ENCODE measurements at regions not wholly inside any gene's neighbourhood (a gene's known extent, or its start where the extent isn't known, plus 50 kb on each side); places are given as distances from the start of the nearest gene placed in this dataset.

GRCh38 chr2:62340994-62341484 lies 145.1 kb downstream of the B3GNT2 start:
- Histone ChIP-seq H3K4me3 (ENCODE audit: low read length in 3 of 3) (no peak overlapping the region), H3K36me3 (ENCODE audit: control insufficient read depth in 3 of 3, insufficient read depth in 3 of 3, low read length in 3 of 3) (no peaks in the 10 kb centered on the region), H3K9me3 (ENCODE audit: control insufficient read depth in 3 of 3, low read length in 3 of 3) (no peaks in the 10 kb centered on the region), H3K4me1 (ENCODE audit: control insufficient read depth in 3 of 3, insufficient read depth in 3 of 3, low read length in 3 of 3) (no peaks in the 10 kb centered on the region), H3K9ac (ENCODE audit: low read depth in 1 of 3, low read length in 3 of 3) (no peak overlapping the region), H3K27me3 (ENCODE audit: control insufficient read depth in 3 of 3, insufficient read depth in 3 of 3, low read length in 3 of 3) (no peaks in the 10 kb centered on the region), H3K27ac (ENCODE audit: low read depth, low read length) (no peak overlapping the region)

- H3K4me3 ChIP-seq (ENCODE audit: low read length in 3 of 3), result no peak overlapping the region
- H3K36me3 ChIP-seq (ENCODE audit: control insufficient read depth in 3 of 3, insufficient read depth in 3 of 3, low read length in 3 of 3), result no peaks in the 10 kb centered on the region
- no peak overlapping the region for H3K9ac ChIP-seq (ENCODE audit: low read depth in 1 of 3, low read length in 3 of 3)
- H3K9me3 ChIP-seq (ENCODE audit: control insufficient read depth in 3 of 3, low read length in 3 of 3), result no peaks in the 10 kb centered on the region
- H3K4me1 ChIP-seq (ENCODE audit: control insufficient read depth in 3 of 3, insufficient read depth in 3 of 3, low read length in 3 of 3), result no peaks in the 10 kb centered on the region
- H3K27ac ChIP-seq (ENCODE audit: low read depth, low read length), result no peak overlapping the region
- no peaks in the 10 kb centered on the region for H3K27me3 ChIP-seq (ENCODE audit: control insufficient read depth in 3 of 3, insufficient read depth in 3 of 3, low read length in 3 of 3)
These were observed 143.9 kb downstream of the B3GNT2 start for GRCh38 chr2:62339837-62340236.

- H3K9me3 ChIP-seq (ENCODE audit: control insufficient read depth in 3 of 3, low read length in 3 of 3), result no peaks in the 10 kb centered on the region
- no peaks in the 10 kb centered on the region for H3K27me3 ChIP-seq (ENCODE audit: control insufficient read depth in 3 of 3, insufficient read depth in 3 of 3, low read length in 3 of 3)
- H3K27ac ChIP-seq (ENCODE audit: low read depth, low read length), result no peak overlapping the region
- H3K9ac ChIP-seq (ENCODE audit: low read depth in 1 of 3, low read length in 3 of 3), result no peak overlapping the region
- no peaks in the 10 kb centered on the region for H3K36me3 ChIP-seq (ENCODE audit: control insufficient read depth in 3 of 3, insufficient read depth in 3 of 3, low read length in 3 of 3)
- H3K4me3 ChIP-seq (ENCODE audit: low read length in 3 of 3), result no peak overlapping the region
- H3K4me1 ChIP-seq (ENCODE audit: control insufficient read depth in 3 of 3, insufficient read depth in 3 of 3, low read length in 3 of 3), result no peaks in the 10 kb centered on the region
These were observed 143.5 kb downstream of the B3GNT2 start for GRCh38 chr2:62339413-62339812.

- no peak overlapping the region for H3K9ac ChIP-seq (ENCODE audit: low read depth in 1 of 3, low read length in 3 of 3)
- H3K36me3 ChIP-seq (ENCODE audit: control insufficient read depth in 3 of 3, insufficient read depth in 3 of 3, low read length in 3 of 3), result no peaks in the 10 kb centered on the region
- H3K27me3 ChIP-seq (ENCODE audit: control insufficient read depth in 3 of 3, insufficient read depth in 3 of 3, low read length in 3 of 3), result no peaks in the 10 kb centered on the region
- no peak overlapping the region for H3K4me3 ChIP-seq (ENCODE audit: low read length in 3 of 3)
- H3K27ac ChIP-seq (ENCODE audit: low read depth, low read length), result no peak overlapping the region
- H3K4me1 ChIP-seq (ENCODE audit: control insufficient read depth in 3 of 3, insufficient read depth in 3 of 3, low read length in 3 of 3), result no peaks in the 10 kb centered on the region
- no peaks in the 10 kb centered on the region for H3K9me3 ChIP-seq (ENCODE audit: control insufficient read depth in 3 of 3, low read length in 3 of 3)
These were observed 142.2 kb downstream of the B3GNT2 start for GRCh38 chr2:62338111-62338510.

- Histone ChIP-seq H3K4me3 (ENCODE audit: low read length in 3 of 3) (no peak overlapping the region), H3K36me3 (ENCODE audit: control insufficient read depth in 3 of 3, insufficient read depth in 3 of 3, low read length in 3 of 3) (no peaks in the 10 kb centered on the region), H3K4me1 (ENCODE audit: control insufficient read depth in 3 of 3, insufficient read depth in 3 of 3, low read length in 3 of 3) (no peaks in the 10 kb centered on the region), H3K27me3 (ENCODE audit: control insufficient read depth in 3 of 3, insufficient read depth in 3 of 3, low read length in 3 of 3) (no peaks in the 10 kb centered on the region), H3K9ac (ENCODE audit: low read depth in 1 of 3, low read length in 3 of 3) (no peak overlapping the region), H3K27ac (ENCODE audit: low read depth, low read length) (no peak overlapping the region), H3K9me3 (ENCODE audit: control insufficient read depth in 3 of 3, low read length in 3 of 3) (no peaks in the 10 kb centered on the region)
These were observed 141.5 kb downstream of the B3GNT2 start for GRCh38 chr2:62337403-62337802.

GRCh38 chr2:62335612-62336011 lies 139.7 kb downstream of the B3GNT2 start:
- H3K9ac ChIP-seq (ENCODE audit: low read depth in 1 of 3, low read length in 3 of 3), result no peak overlapping the region
- no peaks in the 10 kb centered on the region for H3K4me1 ChIP-seq (ENCODE audit: control insufficient read depth in 3 of 3, insufficient read depth in 3 of 3, low read length in 3 of 3)
- H3K36me3 ChIP-seq (ENCODE audit: control insufficient read depth in 3 of 3, insufficient read depth in 3 of 3, low read length in 3 of 3), result no peaks in the 10 kb centered on the region
- no peak overlapping the region for H3K4me3 ChIP-seq (ENCODE audit: low read length in 3 of 3)
- no peaks in the 10 kb centered on the region for H3K9me3 ChIP-seq (ENCODE audit: control insufficient read depth in 3 of 3, low read length in 3 of 3)
- H3K27me3 ChIP-seq (ENCODE audit: control insufficient read depth in 3 of 3, insufficient read depth in 3 of 3, low read length in 3 of 3), result no peaks in the 10 kb centered on the region
- H3K27ac ChIP-seq (ENCODE audit: low read depth, low read length), result no peak overlapping the region

GRCh38 chr2:62334440-62335058 lies 138.6 kb downstream of the B3GNT2 start:
- H3K9me3 ChIP-seq (ENCODE audit: control insufficient read depth in 3 of 3, low read length in 3 of 3), result no peaks in the 10 kb centered on the region
- H3K36me3 ChIP-seq (ENCODE audit: control insufficient read depth in 3 of 3, insufficient read depth in 3 of 3, low read length in 3 of 3), result no peaks in the 10 kb centered on the region
- no peak overlapping the region for H3K27ac ChIP-seq (ENCODE audit: low read depth, low read length)
- no peaks in the 10 kb centered on the region for H3K27me3 ChIP-seq (ENCODE audit: control insufficient read depth in 3 of 3, insufficient read depth in 3 of 3, low read length in 3 of 3)
- H3K4me3 ChIP-seq (ENCODE audit: low read length in 3 of 3), result no peak overlapping the region
- no peak overlapping the region for H3K9ac ChIP-seq (ENCODE audit: low read depth in 1 of 3, low read length in 3 of 3)
- no peaks in the 10 kb centered on the region for H3K4me1 ChIP-seq (ENCODE audit: control insufficient read depth in 3 of 3, insufficient read depth in 3 of 3, low read length in 3 of 3)

GRCh38 chr2:62334009-62334408 lies 138.1 kb downstream of the B3GNT2 start:
- Histone ChIP-seq H3K4me3 (ENCODE audit: low read length in 3 of 3) (no peak overlapping the region), H3K4me1 (ENCODE audit: control insufficient read depth in 3 of 3, insufficient read depth in 3 of 3, low read length in 3 of 3) (no peaks in the 10 kb centered on the region), H3K9ac (ENCODE audit: low read depth in 1 of 3, low read length in 3 of 3) (no peak overlapping the region), H3K27me3 (ENCODE audit: control insufficient read depth in 3 of 3, insufficient read depth in 3 of 3, low read length in 3 of 3) (no peaks in the 10 kb centered on the region), H3K9me3 (ENCODE audit: control insufficient read depth in 3 of 3, low read length in 3 of 3) (no peaks in the 10 kb centered on the region), H3K36me3 (ENCODE audit: control insufficient read depth in 3 of 3, insufficient read depth in 3 of 3, low read length in 3 of 3) (no peaks in the 10 kb centered on the region), H3K27ac (ENCODE audit: low read depth, low read length) (no peak overlapping the region)

GRCh38 chr2:62330959-62331358 lies 135.0 kb downstream of the B3GNT2 start:
- H3K9me3 ChIP-seq (ENCODE audit: control insufficient read depth in 3 of 3, low read length in 3 of 3), result no peaks in the 10 kb centered on the region
- H3K27me3 ChIP-seq (ENCODE audit: control insufficient read depth in 3 of 3, insufficient read depth in 3 of 3, low read length in 3 of 3), result no peaks in the 10 kb centered on the region
- H3K9ac ChIP-seq (ENCODE audit: low read depth in 1 of 3, low read length in 3 of 3), result no peak overlapping the region
- H3K27ac ChIP-seq (ENCODE audit: low read depth, low read length), result no peak overlapping the region
- no peaks in the 10 kb centered on the region for H3K4me1 ChIP-seq (ENCODE audit: control insufficient read depth in 3 of 3, insufficient read depth in 3 of 3, low read length in 3 of 3)
- no peaks in the 10 kb centered on the region for H3K36me3 ChIP-seq (ENCODE audit: control insufficient read depth in 3 of 3, insufficient read depth in 3 of 3, low read length in 3 of 3)
- no peak overlapping the region for H3K4me3 ChIP-seq (ENCODE audit: low read length in 3 of 3)

GRCh38 chr2:62329797-62330196 lies 133.9 kb downstream of the B3GNT2 start:
- Histone ChIP-seq H3K9ac (ENCODE audit: low read depth in 1 of 3, low read length in 3 of 3) (no peak overlapping the region), H3K9me3 (ENCODE audit: control insufficient read depth in 3 of 3, low read length in 3 of 3) (no peaks in the 10 kb centered on the region), H3K27me3 (ENCODE audit: control insufficient read depth in 3 of 3, insufficient read depth in 3 of 3, low read length in 3 of 3) (no peaks in the 10 kb centered on the region), H3K4me1 (ENCODE audit: control insufficient read depth in 3 of 3, insufficient read depth in 3 of 3, low read length in 3 of 3) (no peaks in the 10 kb centered on the region), H3K27ac (ENCODE audit: low read depth, low read length) (no peak overlapping the region), H3K36me3 (ENCODE audit: control insufficient read depth in 3 of 3, insufficient read depth in 3 of 3, low read length in 3 of 3) (no peaks in the 10 kb centered on the region), H3K4me3 (ENCODE audit: low read length in 3 of 3) (no peak overlapping the region)

All from skeletal muscle tissue (tissue), 3 donors.